Testis (tissue), 2 donors: ENCODE measurements at regions not wholly inside any gene's neighbourhood (a gene's known extent, or its start where the extent isn't known, plus 50 kb on each side); places are given as distances from the start of the nearest gene placed in this dataset.

ENCODE experiments used
- POLR2A ChIP-seq: fragments of 450-650 bp; IDR thresholded peaks from one replicate; pipeline ENCODE4 v1.6.1; 2017; ENCODE audit warnings: antibody characterized with exemption, mild to moderate bottlenecking, moderate library complexity
- TF ChIP-seq, protein P1 (sequence below), 3 experiments: fragments of 450-650 bp in 2 of 3; fragments of 200-600 bp in 1 of 3; sonication (generic) in 1 of 3; IDR thresholded peaks; one replicate each; pipeline ENCODE4 v1.5.1; 2016 to 2019; ENCODE audit warnings: antibody characterized with exemption in 3 of 3, mild to moderate bottlenecking in 2 of 3, moderate library complexity in 1 of 3

DNA sequence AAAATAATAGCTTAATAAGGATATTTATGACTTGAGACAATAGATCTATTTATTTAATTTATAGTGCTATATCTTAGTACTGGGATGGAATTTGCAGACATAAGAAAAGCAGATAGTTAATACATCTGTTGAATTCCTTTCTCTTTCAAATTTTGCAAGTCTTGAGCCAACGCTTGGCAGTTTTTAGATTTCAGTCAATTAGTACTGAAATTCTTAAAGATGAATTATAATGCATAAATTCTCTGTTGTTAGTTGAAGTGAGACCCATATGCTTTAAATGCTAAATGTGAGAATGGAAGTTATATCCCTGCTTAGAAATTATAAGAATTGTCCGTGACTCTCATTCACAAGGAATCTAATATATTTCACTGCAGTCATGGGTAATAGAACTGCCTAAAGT is 225.1 kb upstream of the ADGRB3 start:
- TF ChIP-seq, protein P1, sequence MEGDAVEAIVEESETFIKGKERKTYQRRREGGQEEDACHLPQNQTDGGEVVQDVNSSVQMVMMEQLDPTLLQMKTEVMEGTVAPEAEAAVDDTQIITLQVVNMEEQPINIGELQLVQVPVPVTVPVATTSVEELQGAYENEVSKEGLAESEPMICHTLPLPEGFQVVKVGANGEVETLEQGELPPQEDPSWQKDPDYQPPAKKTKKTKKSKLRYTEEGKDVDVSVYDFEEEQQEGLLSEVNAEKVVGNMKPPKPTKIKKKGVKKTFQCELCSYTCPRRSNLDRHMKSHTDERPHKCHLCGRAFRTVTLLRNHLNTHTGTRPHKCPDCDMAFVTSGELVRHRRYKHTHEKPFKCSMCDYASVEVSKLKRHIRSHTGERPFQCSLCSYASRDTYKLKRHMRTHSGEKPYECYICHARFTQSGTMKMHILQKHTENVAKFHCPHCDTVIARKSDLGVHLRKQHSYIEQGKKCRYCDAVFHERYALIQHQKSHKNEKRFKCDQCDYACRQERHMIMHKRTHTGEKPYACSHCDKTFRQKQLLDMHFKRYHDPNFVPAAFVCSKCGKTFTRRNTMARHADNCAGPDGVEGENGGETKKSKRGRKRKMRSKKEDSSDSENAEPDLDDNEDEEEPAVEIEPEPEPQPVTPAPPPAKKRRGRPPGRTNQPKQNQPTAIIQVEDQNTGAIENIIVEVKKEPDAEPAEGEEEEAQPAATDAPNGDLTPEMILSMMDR (IDR thresholded peaks at IDR 0.05), result no peak
- TF ChIP-seq POLR2A, result no peak
